ENCODE measurements at regions not wholly inside any gene's neighbourhood (a gene's known extent, or its start where the extent isn't known, plus 50 kb on each side); places are given as distances from the start of the nearest gene placed in this dataset.

DNA sequence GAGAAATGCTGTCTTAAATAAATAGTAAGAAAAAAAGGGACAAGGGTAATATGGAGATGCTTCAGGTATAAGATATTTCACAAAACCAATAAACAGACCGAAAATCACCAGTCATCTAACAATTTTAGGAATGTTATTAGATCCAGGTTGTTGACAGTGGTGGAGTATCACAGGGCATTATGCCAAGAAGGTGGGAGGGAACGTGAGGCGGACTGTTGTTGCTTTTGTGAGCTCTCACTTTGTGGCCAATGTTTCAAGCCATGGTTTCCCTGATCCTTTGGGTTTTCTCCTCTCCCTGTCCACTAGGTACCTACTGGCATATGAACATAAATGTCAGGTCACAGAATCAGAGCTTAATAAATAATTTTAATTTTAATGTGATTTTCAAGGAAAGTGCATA, 790.3 kb upstream of the SLITRK1 start:
- H3K4me1 ChIP-seq (ENCODE audit: control insufficient read depth in 1 of 2, low read depth in 2 of 2), result peaks cover 0 to under 1% of the 10 kb centered on the region in 2 donors
- H3K36me3 ChIP-seq, result no peaks in the 10 kb centered on the region
- no peak for ATAC-seq (ENCODE audit: insufficient number of reproducible peaks, low FRiP score, low read depth)
- H3K9me3 ChIP-seq, result no peaks in the 10 kb centered on the region
- H3K27me3 ChIP-seq (replicated peaks; ENCODE audit: insufficient read depth), result no peaks in the 10 kb centered on the region
- no peak overlapping the region for H3K27ac ChIP-seq
- DNase-seq (ENCODE audit: low spot score), result no peak
- TF ChIP-seq, protein P1, sequence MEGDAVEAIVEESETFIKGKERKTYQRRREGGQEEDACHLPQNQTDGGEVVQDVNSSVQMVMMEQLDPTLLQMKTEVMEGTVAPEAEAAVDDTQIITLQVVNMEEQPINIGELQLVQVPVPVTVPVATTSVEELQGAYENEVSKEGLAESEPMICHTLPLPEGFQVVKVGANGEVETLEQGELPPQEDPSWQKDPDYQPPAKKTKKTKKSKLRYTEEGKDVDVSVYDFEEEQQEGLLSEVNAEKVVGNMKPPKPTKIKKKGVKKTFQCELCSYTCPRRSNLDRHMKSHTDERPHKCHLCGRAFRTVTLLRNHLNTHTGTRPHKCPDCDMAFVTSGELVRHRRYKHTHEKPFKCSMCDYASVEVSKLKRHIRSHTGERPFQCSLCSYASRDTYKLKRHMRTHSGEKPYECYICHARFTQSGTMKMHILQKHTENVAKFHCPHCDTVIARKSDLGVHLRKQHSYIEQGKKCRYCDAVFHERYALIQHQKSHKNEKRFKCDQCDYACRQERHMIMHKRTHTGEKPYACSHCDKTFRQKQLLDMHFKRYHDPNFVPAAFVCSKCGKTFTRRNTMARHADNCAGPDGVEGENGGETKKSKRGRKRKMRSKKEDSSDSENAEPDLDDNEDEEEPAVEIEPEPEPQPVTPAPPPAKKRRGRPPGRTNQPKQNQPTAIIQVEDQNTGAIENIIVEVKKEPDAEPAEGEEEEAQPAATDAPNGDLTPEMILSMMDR (IDR thresholded peaks at IDR 0.05), result no peak
- no peak overlapping the region for H3K4me3 ChIP-seq

DNA sequence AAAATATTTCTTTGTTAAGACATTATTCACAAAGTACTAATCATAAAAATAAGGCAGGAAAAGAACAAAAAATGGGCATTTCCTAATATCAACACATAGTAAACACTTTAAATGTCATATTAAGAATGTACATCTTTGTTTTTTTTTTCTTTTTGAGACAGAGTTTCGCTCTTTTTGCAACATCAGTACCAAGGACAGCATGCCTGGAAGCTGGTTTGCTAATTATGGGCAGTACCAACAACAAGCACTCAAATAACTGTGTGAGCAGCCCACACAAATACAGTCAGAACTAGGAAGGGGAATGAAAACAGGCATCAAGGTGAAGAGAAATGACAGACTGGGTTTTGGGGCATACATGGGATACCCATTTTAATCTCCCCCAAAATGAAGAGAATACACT, 788.0 kb upstream of the SLITRK1 start:
- H3K4me1 ChIP-seq (ENCODE audit: control insufficient read depth in 1 of 2, low read depth in 2 of 2), result peaks cover 0 to 4% of the 10 kb centered on the region in 2 donors
- no peak overlapping the region for H3K4me3 ChIP-seq
- no peaks in the 10 kb centered on the region for H3K9me3 ChIP-seq
- no peak for DNase-seq (ENCODE audit: low spot score)
- H3K27ac ChIP-seq, result no peak overlapping the region
- no peaks in the 10 kb centered on the region for H3K36me3 ChIP-seq
- TF ChIP-seq, protein P1 (IDR thresholded peaks at IDR 0.05), result no peak
- ATAC-seq (ENCODE audit: insufficient number of reproducible peaks, low FRiP score, low read depth), result no peak
- no peaks in the 10 kb centered on the region for H3K27me3 ChIP-seq (replicated peaks; ENCODE audit: insufficient read depth)

- no peak overlapping the region for H3K27ac ChIP-seq
These were observed 786.4 kb upstream of the SLITRK1 start for GRCh38 chr13:84668637-84669036.

GRCh38 chr13:84662491-84662890, 780.2 kb upstream of the SLITRK1 start:
- no peak overlapping the region for H3K4me3 ChIP-seq
- peaks cover 0 to 10% of the 10 kb centered on the region in 2 donors for H3K4me1 ChIP-seq (ENCODE audit: control insufficient read depth in 1 of 2, low read depth in 2 of 2)
- H3K27ac ChIP-seq, result no peak overlapping the region
- no peaks in the 10 kb centered on the region for H3K27me3 ChIP-seq (replicated peaks; ENCODE audit: insufficient read depth)
- DNase-seq (ENCODE audit: low spot score) (no peak), ATAC-seq (ENCODE audit: insufficient number of reproducible peaks, low FRiP score, low read depth) (no peak)
- H3K9me3 ChIP-seq, result no peaks in the 10 kb centered on the region
- TF ChIP-seq, protein P1 (IDR thresholded peaks at IDR 0.05), result no peak
- no peaks in the 10 kb centered on the region for H3K36me3 ChIP-seq

More at GRCh38 chr13:84668637-84669036, 786.4 kb upstream of the SLITRK1 start:
- Histone ChIP-seq H3K9me3 (no peaks in the 10 kb centered on the region), H3K27me3 (replicated peaks; ENCODE audit: insufficient read depth) (no peaks in the 10 kb centered on the region), H3K36me3 (no peaks in the 10 kb centered on the region), H3K4me3 (no peak overlapping the region), H3K4me1 (ENCODE audit: control insufficient read depth in 1 of 2, low read depth in 2 of 2) (peaks cover 0 to 4% of the 10 kb centered on the region in 2 donors)
- DNase-seq (ENCODE audit: low spot score) (no peak), ATAC-seq (ENCODE audit: insufficient number of reproducible peaks, low FRiP score, low read depth) (no peak)
- TF ChIP-seq, protein P1 (IDR thresholded peaks at IDR 0.05), result no peak

DNA sequence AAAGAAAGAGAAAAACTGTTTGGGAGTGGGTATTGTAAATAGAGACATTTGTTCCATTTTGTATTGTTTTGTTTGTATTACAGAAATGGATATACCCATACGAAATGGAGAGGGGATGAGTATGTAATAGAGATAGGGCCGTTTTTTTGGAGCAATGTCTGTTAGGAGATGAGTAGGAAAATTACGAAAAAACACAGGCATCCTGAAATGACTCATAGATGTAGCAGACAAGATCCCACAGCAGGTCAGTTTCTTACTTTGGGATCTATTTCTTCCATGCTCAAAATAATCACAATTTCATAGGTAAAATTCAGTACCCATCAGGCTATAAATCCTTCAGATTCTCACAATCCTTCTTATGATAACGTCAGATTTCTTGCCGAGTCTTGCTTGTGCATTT, 779.4 kb upstream of the SLITRK1 start:
- TF ChIP-seq, protein P1 (IDR thresholded peaks at IDR 0.05), result no peak
- Histone ChIP-seq H3K27me3 (replicated peaks; ENCODE audit: insufficient read depth) (no peaks in the 10 kb centered on the region), H3K27ac (no peak overlapping the region), H3K4me3 (no peak overlapping the region), H3K36me3 (no peaks in the 10 kb centered on the region), H3K9me3 (no peaks in the 10 kb centered on the region), H3K4me1 (ENCODE audit: control insufficient read depth in 1 of 2, low read depth in 2 of 2) (peaks cover 0 to 8% of the 10 kb centered on the region in 2 donors)
- ATAC-seq (ENCODE audit: insufficient number of reproducible peaks, low FRiP score, low read depth), result no peak
- DNase-seq (ENCODE audit: low spot score), result no peak
